GM21576 (cell line): ENCODE measurements at regions not wholly inside any gene's neighbourhood (a gene's known extent, or its start where the extent isn't known, plus 50 kb on each side); places are given as distances from the start of the nearest gene placed in this dataset.

Source experiments
- ATAC-seq: cut with Tn5 transposase; IDR thresholded peaks from one replicate; pipeline ENCODE4 v1.9.1; 2021; ENCODE audit warnings: mild to moderate bottlenecking, moderate library complexity; ENCODE audit not compliant: unreplicated experiment

- ATAC-seq = no peak
Measured at GRCh38 chr4:160877087-160877790, 1286.6 kb downstream of the FSTL5 start.

DNA sequence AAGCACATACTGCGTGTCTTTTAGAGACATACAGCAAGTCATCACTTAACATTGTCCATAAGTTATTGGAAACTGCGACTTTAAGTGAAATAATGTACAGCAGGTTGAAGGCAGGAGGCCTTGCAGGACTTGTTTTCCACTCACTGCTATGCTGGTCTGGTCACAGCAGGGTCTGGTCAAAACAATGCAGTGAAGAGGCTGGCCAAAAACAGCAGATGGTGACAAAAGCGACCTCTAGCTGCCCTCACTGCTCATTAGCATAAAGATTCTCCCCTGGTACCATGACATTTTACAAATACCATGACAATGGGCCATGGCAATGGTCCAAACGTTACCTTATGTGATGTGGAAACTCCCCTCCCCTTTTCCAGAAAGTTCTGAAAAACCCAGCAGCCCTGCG, 1283.6 kb downstream of the FSTL5 start:
- no peak for ATAC-seq

DNA sequence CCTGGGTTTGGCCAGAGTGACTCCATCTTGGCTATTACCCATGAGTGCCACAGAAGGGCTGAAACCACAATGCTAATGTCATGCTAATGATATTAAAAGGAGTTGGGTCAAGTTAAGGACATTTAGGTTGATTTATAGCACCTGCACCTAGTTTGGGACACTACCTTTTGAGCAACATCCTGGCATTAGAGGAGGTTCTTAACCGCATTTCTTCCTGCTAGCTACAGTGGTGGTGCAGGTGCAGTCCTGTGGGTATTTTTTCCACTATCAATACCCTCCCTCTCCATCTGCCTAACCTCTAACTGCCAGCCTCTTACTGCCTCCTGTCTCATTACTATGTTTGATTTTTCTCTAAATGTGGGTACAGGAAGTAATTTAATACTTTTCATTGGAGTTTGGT, 1276.1 kb downstream of the FSTL5 start:
- ATAC-seq = no peak

GRCh38 chr4:160894128-160894527, 1269.7 kb downstream of the FSTL5 start:
- ATAC-seq = no peak

DNA sequence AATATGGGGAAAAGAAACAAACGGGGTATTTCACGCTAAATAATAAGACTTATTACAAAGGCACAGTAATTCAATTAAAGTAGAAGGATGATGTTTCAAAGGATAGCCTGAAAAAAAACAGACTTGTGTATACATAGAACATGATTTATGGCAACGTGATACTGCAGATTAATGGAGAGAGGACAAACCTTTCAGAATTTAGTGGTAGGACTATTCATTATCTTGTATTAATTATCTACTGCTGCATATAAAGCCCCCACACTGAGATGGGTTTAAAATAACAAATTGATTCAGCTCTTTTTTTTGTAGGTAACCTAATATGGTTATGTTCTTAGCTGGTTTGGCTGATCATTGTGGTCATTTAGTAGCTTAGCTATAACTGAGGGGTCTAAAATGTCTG, 1269.0 kb downstream of the FSTL5 start:
- no peak for ATAC-seq

- ATAC-seq = no peak
Measured at GRCh38 chr4:160927311-160927710, 1236.5 kb downstream of the FSTL5 start.

- no peak for ATAC-seq
Measured at GRCh38 chr4:160928482-160928881, 1235.3 kb downstream of the FSTL5 start.

GRCh38 chr4:160947653-160948052, 1216.1 kb downstream of the FSTL5 start:
- ATAC-seq = no peak

DNA sequence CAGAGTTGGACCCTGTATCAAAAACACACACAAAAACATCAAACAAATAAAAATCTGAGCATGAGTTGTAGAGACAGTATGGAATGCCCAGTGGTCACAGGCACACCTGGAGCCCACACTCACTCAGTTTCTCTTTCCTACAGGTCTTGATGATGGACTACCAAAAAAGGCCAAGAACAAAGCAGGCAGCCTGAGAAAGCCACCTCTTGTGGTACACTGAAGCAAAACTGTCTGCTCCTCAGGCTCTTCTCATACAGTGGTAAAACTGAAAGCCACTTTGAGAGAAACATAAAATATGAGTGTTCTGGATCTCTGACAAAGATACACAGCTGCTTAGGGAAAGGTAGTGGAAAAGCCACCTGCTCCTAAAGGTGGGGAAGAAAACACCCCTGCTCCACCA, 1206.9 kb downstream of the FSTL5 start:
- ATAC-seq = no peak

DNA sequence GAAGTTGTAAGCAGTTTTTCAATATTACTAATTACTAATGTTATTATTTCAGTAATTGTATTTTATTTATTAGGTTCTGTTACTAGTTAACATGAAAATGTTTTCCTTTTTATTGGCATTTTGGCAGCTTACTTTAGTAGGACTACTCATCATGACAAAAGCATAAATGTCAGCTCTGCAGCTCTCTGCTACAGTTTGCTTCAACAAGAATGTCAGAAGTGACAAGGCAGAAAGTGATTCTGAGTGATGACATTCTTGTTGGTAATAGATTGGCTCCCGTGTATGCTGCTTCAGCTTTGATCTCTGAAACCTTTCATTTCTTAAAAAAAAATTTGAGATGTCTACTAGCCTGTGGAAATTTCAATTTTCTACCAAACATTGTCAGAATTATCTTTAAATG, 1193.9 kb downstream of the FSTL5 start:
- ATAC-seq = no peak

- ATAC-seq = no peak
Measured at GRCh38 chr4:160980091-160980490, 1183.7 kb downstream of the FSTL5 start.

DNA sequence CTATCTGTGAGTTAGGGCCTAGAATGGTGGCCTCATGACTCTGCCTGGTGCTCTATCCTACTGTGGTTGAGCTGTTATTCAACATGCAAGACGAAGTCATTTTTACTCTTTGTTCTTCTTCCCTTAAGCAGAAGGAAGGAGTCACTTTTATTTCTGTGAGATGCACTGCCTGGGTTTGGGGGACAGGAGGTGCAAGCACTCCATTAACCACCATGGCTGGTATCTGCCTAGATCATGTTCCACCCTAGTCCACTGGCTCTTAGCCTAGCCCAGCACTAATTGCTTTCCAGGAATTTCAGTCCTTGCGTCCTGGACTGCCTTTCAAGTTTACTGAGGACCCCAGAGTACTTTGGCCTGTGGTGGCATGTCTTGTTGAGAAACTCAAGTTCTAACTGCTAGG, 1182.7 kb downstream of the FSTL5 start:
- no peak for ATAC-seq

DNA sequence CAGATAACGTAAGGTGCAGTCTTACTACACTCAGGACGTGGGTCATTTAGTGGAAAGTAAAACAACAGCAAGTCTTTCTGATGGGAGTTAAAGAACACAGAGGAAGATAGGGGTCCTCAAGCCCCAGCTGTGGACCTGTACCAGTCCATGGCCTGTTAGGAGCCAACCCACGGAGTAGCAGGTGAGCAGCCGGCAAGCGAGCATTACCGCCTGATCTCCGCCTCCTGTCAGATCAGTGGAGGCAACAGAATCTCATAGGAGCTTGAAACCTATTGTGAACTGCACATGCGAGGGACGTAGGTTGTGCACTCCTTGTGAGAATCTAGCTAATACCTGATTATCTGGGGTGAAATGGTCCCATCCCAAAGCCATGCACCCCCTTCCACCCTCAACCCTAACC, 1180.8 kb downstream of the FSTL5 start:
- no peak for ATAC-seq

DNA sequence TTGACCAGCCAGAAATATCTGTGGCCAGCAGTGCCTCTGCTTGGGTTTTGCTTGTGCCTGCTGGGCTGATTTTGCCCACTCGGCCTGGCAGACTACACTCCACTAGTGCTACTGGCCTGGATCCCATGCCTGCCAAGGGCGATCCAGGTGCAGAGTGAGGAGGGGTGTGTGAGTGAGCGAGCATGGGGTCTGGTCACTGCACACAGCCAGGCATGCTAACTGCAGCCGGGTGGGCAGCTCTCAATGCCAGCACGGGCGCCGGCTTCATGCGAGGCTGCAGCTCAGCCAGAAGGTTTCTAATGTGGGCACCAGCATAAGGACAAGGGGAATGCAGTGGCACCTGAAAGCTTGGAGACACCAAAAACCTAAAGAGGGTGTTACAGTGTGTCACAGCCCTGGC, 1161.4 kb downstream of the FSTL5 start:
- ATAC-seq = no peak

GRCh38 chr4:161003418-161004057, 1160.3 kb downstream of the FSTL5 start:
- no peak for ATAC-seq

DNA sequence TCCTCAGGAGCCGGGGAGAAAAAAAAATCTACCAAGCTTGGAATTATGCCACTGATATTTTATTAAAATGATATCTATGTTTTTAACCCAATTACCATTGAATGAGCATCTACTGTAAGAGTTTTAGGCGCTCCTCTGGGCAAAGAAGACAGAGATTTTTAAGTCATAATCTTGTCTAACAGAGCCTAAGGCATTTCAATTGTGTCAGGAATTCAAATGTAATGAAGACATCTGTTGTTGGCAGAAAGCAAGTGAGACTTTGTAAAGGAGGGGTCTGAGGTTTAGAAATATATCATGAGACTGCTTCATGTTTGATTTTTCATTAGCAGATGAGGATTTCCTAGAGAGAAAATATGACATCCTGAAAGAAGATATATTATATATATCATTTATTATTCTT, 1158.1 kb downstream of the FSTL5 start:
- ATAC-seq = no peak

- no peak for ATAC-seq
Measured at GRCh38 chr4:161008527-161008926, 1155.3 kb downstream of the FSTL5 start.

- ATAC-seq = no peak
Measured at GRCh38 chr4:161010227-161010626, 1153.6 kb downstream of the FSTL5 start.
